GM23338 (cell line): ENCODE measurements at regions not wholly inside any gene's neighbourhood (a gene's known extent, or its start where the extent isn't known, plus 50 kb on each side); places are given as distances from the start of the nearest gene placed in this dataset.

Experiments used
- ATAC-seq: fragments of 200-7000 bp; cut with Tn5 transposase; 3 replicates; pipeline ENCODE4 v1.9.1; 2020
- DNase-seq: peaks from one replicate; pipeline ENCODE4 v3.0.0-alpha.2; 2015; ENCODE audit warnings: low spot score
- H2AFZ ChIP-seq: fragments of 200-600 bp; sonication (generic); 2 replicates; pipeline ENCODE4 v1.8.0; 2016; ENCODE audit warnings: antibody characterized with exemption, mild to moderate bottlenecking, moderate library complexity
- H3F3A ChIP-seq: fragments of 200-600 bp; sonication (generic); replicated peaks from 2 replicates; pipeline ENCODE4 v1.8.0; 2017; ENCODE audit warnings: antibody characterized with exemption, mixed run types, low read depth
- H3K27ac ChIP-seq: fragments of 200-600 bp; sonication (generic); 2 replicates; pipeline ENCODE4 v1.6.1; 2016; ENCODE audit warnings: low read depth
- H3K27me3 ChIP-seq: fragments of 200-600 bp; sonication (generic); 2 replicates; pipeline ENCODE4 v1.8.0; 2016; ENCODE audit warnings: mild to moderate bottlenecking, mixed run types, moderate library complexity; ENCODE audit not compliant: insufficient read depth
- H3K36me3 ChIP-seq: fragments of 200-600 bp; sonication (generic); 2 replicates; pipeline ENCODE4 v1.8.0; 2016; ENCODE audit warnings: mild to moderate bottlenecking; ENCODE audit not compliant: insufficient read depth
- H3K4me1 ChIP-seq: fragments of 200-600 bp; sonication (generic); 2 replicates; pipeline ENCODE4 v1.8.0; 2016; ENCODE audit warnings: mild to moderate bottlenecking, moderate library complexity; ENCODE audit not compliant: insufficient read depth
- H3K4me2 ChIP-seq: fragments of 200-600 bp; sonication (generic); 2 replicates; pipeline ENCODE4 v1.7.1; 2017; ENCODE audit warnings: mixed run types
- H3K4me3 ChIP-seq: fragments of 200-600 bp; sonication (generic); 2 replicates; pipeline ENCODE4 v1.6.1; 2016; ENCODE audit warnings: mixed run types
- H3K79me2 ChIP-seq: fragments of 200-600 bp; sonication (generic); replicated peaks from 2 replicates; pipeline ENCODE4 v1.8.0; 2017; ENCODE audit warnings: mild to moderate bottlenecking; ENCODE audit not compliant: insufficient read depth
- H3K9me2 ChIP-seq: fragments of 200-600 bp; sonication (generic); 2 replicates; pipeline ENCODE4 v1.8.0; 2017; ENCODE audit not compliant: insufficient read depth
- H4K20me1 ChIP-seq: fragments of 200-600 bp; sonication (generic); replicated peaks from 2 replicates; pipeline ENCODE4 v1.8.0; 2017; ENCODE audit warnings: mild to moderate bottlenecking; ENCODE audit not compliant: insufficient read depth
- H3K27ac Mint-ChIP-seq: 2 replicates; pipeline ENCODE4 v1.8.0; 2020; ENCODE audit warnings: inconsistent platforms, mild to moderate bottlenecking, moderate library complexity, mixed read lengths
- H3K27me3 Mint-ChIP-seq: 3 replicates; pipeline ENCODE4 v1.8.0; 2022; ENCODE audit warnings: low read depth, mild to moderate bottlenecking, moderate library complexity, mixed read lengths, inconsistent platforms; ENCODE audit not compliant: insufficient read depth, poor library complexity
- H3K36me3 Mint-ChIP-seq: 3 replicates; pipeline ENCODE4 v1.8.0; 2021; ENCODE audit warnings: low read depth, mild to moderate bottlenecking, inconsistent platforms, moderate library complexity, mixed read lengths
- H3K4me1 Mint-ChIP-seq: 3 replicates; pipeline ENCODE4 v1.8.0; 2020; ENCODE audit warnings: mild to moderate bottlenecking, inconsistent platforms, mixed read lengths
- H3K4me3 Mint-ChIP-seq: 3 replicates; pipeline ENCODE4 v1.8.0; 2021; ENCODE audit warnings: moderate library complexity, mild to moderate bottlenecking, inconsistent platforms, mixed read lengths
- H3K9me3 Mint-ChIP-seq: 3 replicates; pipeline ENCODE4 v1.8.0; 2020; ENCODE audit warnings: moderate library complexity, mild to moderate bottlenecking, inconsistent platforms, mixed read lengths
- CREB1 ChIP-seq: fragments of 250-450 bp; sonication (Bioruptor Pico); IDR thresholded peaks from 2 replicates; pipeline ENCODE4 v1.5.0; 2020; ENCODE audit warnings: low read depth, mild to moderate bottlenecking, moderate library complexity
- ETS1 ChIP-seq: IDR thresholded peaks from 2 replicates; pipeline ENCODE4 v1.6.1; 2016; ENCODE audit warnings: antibody characterized with exemption
- EZH2 ChIP-seq: fragments of 200-600 bp; sonication (generic); IDR thresholded peaks from one replicate; pipeline ENCODE4 v1.8.0; 2017; ENCODE audit warnings: antibody characterized with exemption, mild to moderate bottlenecking, low read depth; ENCODE audit not compliant: unreplicated experiment
- EZH2phosphoT487 ChIP-seq: fragments of 200-600 bp; sonication (generic); IDR thresholded peaks from one replicate; pipeline ENCODE4 v1.8.1; 2018; ENCODE audit warnings: antibody characterized with exemption; ENCODE audit not compliant: unreplicated experiment
- NANOG ChIP-seq: IDR thresholded peaks from 2 replicates; pipeline ENCODE4 v1.6.1; 2016; ENCODE audit warnings: antibody characterized with exemption, borderline replicate concordance
- POLR2AphosphoS5 ChIP-seq: IDR thresholded peaks from 2 replicates; pipeline ENCODE4 v1.6.1; 2016; ENCODE audit warnings: antibody characterized with exemption, low read depth
- STAT1 ChIP-seq: IDR thresholded peaks from one replicate; pipeline ENCODE4 v1.6.1; 2016; ENCODE audit warnings: antibody characterized with exemption; ENCODE audit not compliant: unreplicated experiment
- ZNF114 ChIP-seq: fragments of 250-450 bp; sonication (Bioruptor Pico); IDR thresholded peaks from 2 replicates; pipeline ENCODE4 v1.5.0; 2020; ENCODE audit warnings: mild to moderate bottlenecking, moderate library complexity
- ZNF331 ChIP-seq: fragments of 250-450 bp; sonication (Bioruptor Pico); IDR thresholded peaks from 2 replicates; pipeline ENCODE4 v1.5.0; 2020; ENCODE audit warnings: low read depth, mild to moderate bottlenecking, moderate library complexity

DNA sequence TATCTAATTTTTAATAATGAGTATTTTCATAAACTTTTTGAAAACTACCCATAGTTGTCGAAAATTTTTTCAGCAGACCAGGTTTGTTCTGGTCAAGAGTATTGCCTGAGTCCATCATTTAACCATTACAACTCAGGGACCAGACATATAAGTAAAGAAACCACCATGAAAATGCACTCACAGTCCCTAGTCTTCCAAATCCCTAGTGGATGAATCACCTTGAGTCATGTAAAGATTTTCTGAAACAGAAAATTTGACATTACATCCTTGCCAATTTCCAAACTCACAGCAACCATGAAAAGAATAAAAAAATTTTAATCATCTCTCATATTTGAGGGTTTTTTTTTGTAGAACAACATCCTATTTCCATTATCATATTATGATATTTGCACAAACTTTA lies 1337.5 kb upstream of the CDH8 start:
- Mint-ChIP-seq H3K9me3 (no peaks in the 10 kb centered on the region; the same call in 2 of the 3 replicates), H3K4me3 (no peak overlapping the region)
- ATAC-seq = no peak

GRCh38 chr16:63372815-63373214 lies 1336.6 kb upstream of the CDH8 start:
- no peak overlapping the region for H3K4me3 Mint-ChIP-seq
- H3K36me3 ChIP-seq = no peaks in the 10 kb centered on the region
- peak overlapping the region; percentile 53 for H3K4me2 ChIP-seq
- H3K4me3 ChIP-seq = no peak overlapping the region
- H3K27me3 ChIP-seq = no peaks in the 10 kb centered on the region
- H3K36me3 Mint-ChIP-seq = no peaks in the 10 kb centered on the region
- H3K9me2 ChIP-seq = no peaks in the 10 kb centered on the region
- H2AFZ ChIP-seq = no peak overlapping the region
- H3K27ac Mint-ChIP-seq = no peak overlapping the region
- H3K79me2 ChIP-seq = no peaks in the 10 kb centered on the region
- H3K27me3 Mint-ChIP-seq = no peaks in the 10 kb centered on the region
- no peak for ATAC-seq
- TF ChIP-seq EZH2phosphoT487 (no peak), CREB1 (CRISPR knock-in tag) (no peak), NANOG (peak; percentile 11; the same call in 1 of the 2 replicates), STAT1 (no peak), ZNF331 (CRISPR knock-in tag) (no peak), EZH2 (no peak), ZNF114 (no peak), POLR2AphosphoS5 (no peak)
- peaks cover 18% of the 10 kb centered on the region for H3K4me1 Mint-ChIP-seq
- no peak for DNase-seq
- peaks cover 30% of the 10 kb centered on the region for H3K4me1 ChIP-seq
- H4K20me1 ChIP-seq = no peaks in the 10 kb centered on the region
- no peaks in the 10 kb centered on the region; the same call in 2 of the 3 replicates for H3K9me3 Mint-ChIP-seq
- peak overlapping the region; percentile 48; the same call in 1 of the 2 replicates for H3K27ac ChIP-seq
- no peaks in the 10 kb centered on the region for H3F3A ChIP-seq

More for the DNA sequence above, 1337.5 kb upstream of the CDH8 start:
- no peaks in the 10 kb centered on the region for H3K9me2 ChIP-seq
- H3K36me3 Mint-ChIP-seq = no peaks in the 10 kb centered on the region
- no peak for DNase-seq
- peaks cover 30% of the 10 kb centered on the region for H3K4me1 ChIP-seq
- no peak overlapping the region for H3K27ac ChIP-seq
- TF ChIP-seq NANOG = no peak
- TF ChIP-seq EZH2 = no peak
- TF ChIP-seq ETS1 = no peak
- no peak for TF ChIP-seq POLR2AphosphoS5
- H3K4me2 ChIP-seq = no peak overlapping the region
- no peak overlapping the region for H3K27ac Mint-ChIP-seq
- H3K27me3 Mint-ChIP-seq = no peaks in the 10 kb centered on the region
- no peaks in the 10 kb centered on the region for H3F3A ChIP-seq
- no peaks in the 10 kb centered on the region for H4K20me1 ChIP-seq
- no peak overlapping the region for H3K4me3 ChIP-seq
- no peaks in the 10 kb centered on the region for H3K36me3 ChIP-seq
- H3K4me1 Mint-ChIP-seq = peaks cover 18% of the 10 kb centered on the region
- H3K27me3 ChIP-seq = no peaks in the 10 kb centered on the region
- H3K79me2 ChIP-seq = no peaks in the 10 kb centered on the region
- H2AFZ ChIP-seq = no peak overlapping the region

DNA sequence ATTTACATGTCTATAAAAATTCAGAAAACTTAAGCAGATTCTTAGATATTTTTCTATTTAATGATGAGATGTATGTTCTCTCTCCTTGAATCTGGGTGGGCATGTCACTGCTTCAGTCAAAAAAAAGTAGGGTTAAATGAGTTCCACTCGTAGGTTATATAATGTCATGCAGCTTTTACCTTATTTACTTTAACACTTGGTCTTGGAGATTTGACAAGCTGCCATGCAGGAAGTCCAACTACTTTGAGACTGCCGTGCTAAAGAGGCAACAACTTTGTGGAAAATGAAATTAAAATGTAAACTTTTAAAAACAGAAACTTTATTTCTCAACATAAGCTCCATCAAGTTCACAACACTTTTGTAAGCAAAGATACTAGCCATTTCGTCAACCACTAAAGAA lies 1336.0 kb upstream of the CDH8 start:
- ATAC-seq (no peak), DNase-seq (no peak)
- Histone ChIP-seq H3K9me2 (no peaks in the 10 kb centered on the region), H3K4me2 (peak overlapping the region; percentile 53), H3K4me3 (no peak overlapping the region), H3K4me1 (peaks cover 30% of the 10 kb centered on the region), H3K27me3 (no peaks in the 10 kb centered on the region), H3K27ac (peak overlapping the region; percentile 48), H3K79me2 (no peaks in the 10 kb centered on the region), H2AFZ (no peak overlapping the region), H4K20me1 (no peaks in the 10 kb centered on the region), H3F3A (no peaks in the 10 kb centered on the region), H3K36me3 (no peaks in the 10 kb centered on the region)
- TF ChIP-seq EZH2phosphoT487 (no peak), NANOG (no peak)
- Mint-ChIP-seq H3K4me1 (peaks cover 18% of the 10 kb centered on the region), H3K4me3 (no peak overlapping the region), H3K9me3 (no peaks in the 10 kb centered on the region; the same call in 2 of the 3 replicates), H3K36me3 (no peaks in the 10 kb centered on the region), H3K27ac (no peak overlapping the region; the same call in 1 of the 2 replicates), H3K27me3 (no peaks in the 10 kb centered on the region)
